ENCODE measurements at regions not wholly inside any gene's neighbourhood (a gene's known extent, or its start where the extent isn't known, plus 50 kb on each side); places are given as distances from the start of the nearest gene placed in this dataset.

DNA sequence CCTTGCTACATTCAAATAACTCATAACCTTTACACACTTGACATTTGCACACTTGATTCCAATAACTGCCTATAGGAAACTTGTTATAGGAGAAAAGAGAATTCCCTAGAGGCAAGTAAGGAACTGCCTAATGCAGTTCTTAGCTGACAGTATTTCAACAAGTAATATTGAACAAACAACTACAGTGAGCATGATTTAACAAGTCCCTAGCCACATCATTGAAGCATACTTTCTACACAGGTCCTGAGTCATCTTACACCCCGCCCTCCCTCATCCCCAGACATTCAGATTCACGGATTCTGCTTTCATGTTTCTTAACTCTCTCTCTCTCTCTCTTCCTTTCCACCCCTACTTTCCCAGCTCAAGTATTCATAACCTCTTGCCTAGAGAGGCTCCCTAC, 153.5 kb downstream of the LSM5 start:
- H3K4me1 ChIP-seq (ENCODE audit: control insufficient read depth, low read length), result no peaks in the 10 kb centered on the region
- H3K36me3 ChIP-seq (ENCODE audit: control insufficient read depth, low read length), result no peaks in the 10 kb centered on the region
- no peaks in the 10 kb centered on the region for H3K27me3 ChIP-seq (ENCODE audit: control insufficient read depth, low read length)
- no peak overlapping the region for H3K4me3 ChIP-seq (ENCODE audit: low read length)
- no peaks in the 10 kb centered on the region for H3K9me2 ChIP-seq (replicated peaks; ENCODE audit: control insufficient read depth, low read length)
- no peaks in the 10 kb centered on the region for H3F3A ChIP-seq (ENCODE audit: control insufficient read depth, insufficient read depth)
- H3K27ac ChIP-seq (ENCODE audit: low read depth, low read length), result no peak overlapping the region
- H3K9me3 ChIP-seq (ENCODE audit: control insufficient read depth, insufficient read depth, low read length), result no peaks in the 10 kb centered on the region
- H3K4me2 ChIP-seq (ENCODE audit: low read length), result no peak overlapping the region
- no peaks in the 10 kb centered on the region for H3K79me2 ChIP-seq (ENCODE audit: control insufficient read depth, low read length)
- TF ChIP-seq EZH2phosphoT487 (IDR thresholded peaks at IDR 0.05; ENCODE audit: borderline replicate concordance, low read length), result no peak
- TF ChIP-seq, protein P1, sequence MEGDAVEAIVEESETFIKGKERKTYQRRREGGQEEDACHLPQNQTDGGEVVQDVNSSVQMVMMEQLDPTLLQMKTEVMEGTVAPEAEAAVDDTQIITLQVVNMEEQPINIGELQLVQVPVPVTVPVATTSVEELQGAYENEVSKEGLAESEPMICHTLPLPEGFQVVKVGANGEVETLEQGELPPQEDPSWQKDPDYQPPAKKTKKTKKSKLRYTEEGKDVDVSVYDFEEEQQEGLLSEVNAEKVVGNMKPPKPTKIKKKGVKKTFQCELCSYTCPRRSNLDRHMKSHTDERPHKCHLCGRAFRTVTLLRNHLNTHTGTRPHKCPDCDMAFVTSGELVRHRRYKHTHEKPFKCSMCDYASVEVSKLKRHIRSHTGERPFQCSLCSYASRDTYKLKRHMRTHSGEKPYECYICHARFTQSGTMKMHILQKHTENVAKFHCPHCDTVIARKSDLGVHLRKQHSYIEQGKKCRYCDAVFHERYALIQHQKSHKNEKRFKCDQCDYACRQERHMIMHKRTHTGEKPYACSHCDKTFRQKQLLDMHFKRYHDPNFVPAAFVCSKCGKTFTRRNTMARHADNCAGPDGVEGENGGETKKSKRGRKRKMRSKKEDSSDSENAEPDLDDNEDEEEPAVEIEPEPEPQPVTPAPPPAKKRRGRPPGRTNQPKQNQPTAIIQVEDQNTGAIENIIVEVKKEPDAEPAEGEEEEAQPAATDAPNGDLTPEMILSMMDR (IDR thresholded peaks at IDR 0.05; ENCODE audit: low read depth, low read length, poor library complexity, severe bottlenecking), result no peak
- no peaks in the 10 kb centered on the region for H4K20me1 ChIP-seq (ENCODE audit: control insufficient read depth, insufficient read depth, low read depth, low read length)

DNA sequence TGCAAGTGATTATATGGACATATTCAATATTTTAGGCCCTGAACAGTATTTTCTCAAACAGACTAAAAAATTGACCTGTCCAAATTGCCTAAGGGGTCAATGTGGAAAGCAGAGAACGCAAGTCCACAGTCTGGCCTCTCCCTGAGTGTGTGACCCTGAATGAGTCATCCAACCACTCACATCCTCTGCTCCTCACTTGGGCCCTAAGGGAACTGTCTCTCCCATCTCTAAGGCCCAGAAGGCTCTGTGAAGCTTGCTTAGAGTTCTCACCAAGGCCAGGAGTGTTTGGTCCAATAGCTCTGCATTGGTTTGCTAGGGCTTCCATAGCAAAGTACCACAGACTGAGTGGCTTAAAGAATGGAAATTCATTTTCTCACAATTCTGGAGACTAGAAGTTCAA, 155.1 kb downstream of the LSM5 start:
- Histone ChIP-seq H3K9me3 (ENCODE audit: control insufficient read depth, insufficient read depth, low read length) (0 out of 2 replicates have a peak, but pooled peaks cover 3% of the 10 kb centered on the region), H3K4me2 (ENCODE audit: low read length) (no peak overlapping the region), H3K4me3 (ENCODE audit: low read length) (no peak overlapping the region), H3F3A (ENCODE audit: control insufficient read depth, insufficient read depth) (no peaks in the 10 kb centered on the region), H3K9me2 (replicated peaks; ENCODE audit: control insufficient read depth, low read length) (no peaks in the 10 kb centered on the region), H3K27me3 (ENCODE audit: control insufficient read depth, low read length) (no peaks in the 10 kb centered on the region), H3K36me3 (ENCODE audit: control insufficient read depth, low read length) (no peaks in the 10 kb centered on the region), H4K20me1 (ENCODE audit: control insufficient read depth, insufficient read depth, low read depth, low read length) (no peaks in the 10 kb centered on the region), H3K27ac (ENCODE audit: low read depth, low read length) (no peak overlapping the region), H3K4me1 (ENCODE audit: control insufficient read depth, low read length) (no peaks in the 10 kb centered on the region), H3K79me2 (ENCODE audit: control insufficient read depth, low read length) (no peaks in the 10 kb centered on the region)
- TF ChIP-seq EZH2phosphoT487 (IDR thresholded peaks at IDR 0.05; ENCODE audit: borderline replicate concordance, low read length), result no peak
- TF ChIP-seq, protein P1 (IDR thresholded peaks at IDR 0.05; ENCODE audit: low read depth, low read length, poor library complexity, severe bottlenecking), result no peak

GRCh38 chr7:32330602-32331001, 159.6 kb downstream of the LSM5 start:
- H3K4me2 ChIP-seq (ENCODE audit: low read length), result no peak overlapping the region

More at GRCh38 chr7:32330602-32331001, 159.6 kb downstream of the LSM5 start:
- TF ChIP-seq, protein P1 (IDR thresholded peaks at IDR 0.05; ENCODE audit: low read depth, low read length, poor library complexity, severe bottlenecking), result no peak
- TF ChIP-seq EZH2phosphoT487 (IDR thresholded peaks at IDR 0.05; ENCODE audit: borderline replicate concordance, low read length), result no peak
- Histone ChIP-seq H3K36me3 (ENCODE audit: control insufficient read depth, low read length) (no peaks in the 10 kb centered on the region), H3K27ac (ENCODE audit: low read depth, low read length) (no peak overlapping the region), H3K4me3 (ENCODE audit: low read length) (no peak overlapping the region), H3K9me2 (replicated peaks; ENCODE audit: control insufficient read depth, low read length) (no peaks in the 10 kb centered on the region), H3K27me3 (ENCODE audit: control insufficient read depth, low read length) (no peaks in the 10 kb centered on the region), H3K4me1 (ENCODE audit: control insufficient read depth, low read length) (no peaks in the 10 kb centered on the region), H3K9me3 (ENCODE audit: control insufficient read depth, insufficient read depth, low read length) (0 out of 2 replicates have a peak, but pooled peaks cover 3% of the 10 kb centered on the region), H3K79me2 (ENCODE audit: control insufficient read depth, low read length) (no peaks in the 10 kb centered on the region), H3F3A (ENCODE audit: control insufficient read depth, insufficient read depth) (no peaks in the 10 kb centered on the region), H4K20me1 (ENCODE audit: control insufficient read depth, insufficient read depth, low read depth, low read length) (no peaks in the 10 kb centered on the region)

Measured in DOHH2 (cell line).